ENCODE measurements at regions not wholly inside any gene's neighbourhood (a gene's known extent, or its start where the extent isn't known, plus 50 kb on each side); places are given as distances from the start of the nearest gene placed in this dataset.

DNA sequence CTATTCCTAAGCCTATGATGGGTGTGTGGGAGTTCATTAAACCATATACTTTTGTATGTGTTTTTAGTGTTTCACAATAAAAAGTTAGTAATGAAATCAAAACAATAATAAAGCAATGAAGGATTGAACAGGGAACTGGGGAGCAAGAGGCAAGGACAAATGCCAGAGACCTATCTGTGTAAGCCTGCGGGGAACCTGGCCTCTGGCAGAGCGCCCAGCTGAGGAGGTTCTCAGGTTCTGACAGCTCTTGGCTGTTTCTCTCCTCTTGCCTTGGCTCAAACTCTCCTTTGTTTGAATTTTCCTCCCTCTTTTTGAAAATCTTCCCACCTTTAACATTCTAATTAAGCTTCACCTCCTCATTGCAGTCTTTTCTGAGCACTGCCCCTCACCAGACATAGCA lies 200.0 kb upstream of the NCKAP5 start:
- DNase-seq (ENCODE audit: low spot score), result no peak

DNA sequence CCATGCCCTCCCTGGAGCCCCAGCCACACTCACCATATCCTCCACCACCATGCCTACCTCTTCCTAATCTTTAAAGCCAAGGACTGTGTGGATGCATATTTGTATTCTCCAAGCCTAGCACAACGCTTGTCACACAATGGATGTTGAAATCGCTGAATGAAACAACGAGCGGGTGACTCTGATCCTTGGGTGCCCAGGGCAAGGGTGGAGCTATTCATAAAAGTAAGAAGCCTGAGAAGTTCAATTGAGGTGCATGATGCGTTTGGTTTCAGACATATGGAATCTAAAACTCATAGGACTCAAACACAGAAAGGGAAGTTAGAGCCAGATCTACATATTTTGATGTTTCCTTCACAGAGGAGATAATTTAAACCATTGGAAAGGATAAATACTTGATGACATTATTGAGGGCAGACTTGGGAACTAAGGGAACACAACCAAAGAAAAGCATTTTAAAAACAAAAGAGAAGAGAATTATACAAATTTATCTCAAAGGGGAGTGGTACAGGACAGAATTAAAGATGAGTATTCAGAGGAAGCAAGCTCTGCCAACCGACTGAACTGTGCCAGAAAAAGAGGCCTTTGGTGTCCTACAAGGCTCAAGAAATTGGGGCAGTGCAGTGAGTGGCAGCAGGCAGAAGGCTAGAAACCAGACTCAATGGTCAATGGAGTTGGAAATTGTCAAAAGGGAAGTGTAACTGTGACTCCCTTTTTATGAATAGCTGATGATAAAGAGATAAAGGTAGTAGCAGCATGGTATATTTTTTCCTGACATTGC lies 200.6 kb upstream of the NCKAP5 start:
- DNase-seq (ENCODE audit: low spot score), result no peak

DNA sequence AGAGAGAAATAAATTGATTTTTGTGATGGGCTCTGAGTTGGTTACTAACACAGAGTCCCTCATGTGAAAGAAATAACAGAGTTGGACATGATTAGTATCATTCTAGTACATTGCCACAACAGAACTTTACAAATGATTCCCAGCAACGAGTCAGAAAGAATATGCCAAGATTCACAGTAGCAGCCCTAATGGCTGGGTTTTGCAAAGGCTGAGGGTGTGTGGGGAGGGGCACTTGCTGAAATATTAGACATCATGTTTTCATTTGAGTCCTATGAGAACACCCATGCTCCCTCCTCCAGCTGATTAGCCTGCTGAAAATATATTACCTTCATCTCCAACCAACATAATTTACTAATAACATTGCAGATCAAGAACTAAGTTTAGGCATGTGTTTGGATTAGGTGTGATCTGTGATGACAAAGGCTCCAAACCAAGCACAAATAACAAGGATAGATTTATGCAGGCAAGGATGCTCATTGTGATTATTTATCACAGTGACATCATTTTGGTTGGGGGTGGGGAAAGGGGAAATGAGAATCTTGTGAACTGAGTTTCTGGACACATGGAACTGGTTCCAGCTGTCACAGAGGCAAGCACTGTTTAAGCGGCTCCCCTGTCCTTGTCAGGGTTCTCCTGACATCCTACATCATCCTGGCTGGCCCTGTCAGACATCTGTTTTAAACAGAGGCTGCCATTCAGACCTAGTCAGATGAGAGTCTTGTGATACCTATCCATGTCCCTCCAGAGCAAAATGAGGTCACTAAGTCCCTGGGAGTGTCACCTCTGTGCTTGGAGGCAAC lies 205.8 kb upstream of the NCKAP5 start:
- no peak for DNase-seq (ENCODE audit: low spot score)

DNA sequence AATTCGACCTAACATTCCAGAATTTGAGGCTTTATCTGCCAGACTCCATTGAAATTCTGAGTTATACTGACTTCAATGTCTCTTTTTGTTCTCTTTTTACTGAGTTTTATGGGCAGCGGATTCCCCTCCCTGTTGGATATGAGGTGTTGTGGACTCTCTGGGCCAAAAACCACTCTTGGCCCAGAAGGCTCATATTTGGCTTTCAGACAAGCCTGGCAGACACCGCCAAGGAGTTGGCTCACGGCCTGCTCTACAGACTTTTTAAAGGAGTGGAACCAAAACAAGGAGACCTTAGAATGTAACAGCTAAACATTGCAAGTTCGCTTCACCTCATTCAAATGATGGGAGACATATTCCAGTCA lies 206.4 kb upstream of the NCKAP5 start:
- no peak for DNase-seq (ENCODE audit: low spot score)

DNA sequence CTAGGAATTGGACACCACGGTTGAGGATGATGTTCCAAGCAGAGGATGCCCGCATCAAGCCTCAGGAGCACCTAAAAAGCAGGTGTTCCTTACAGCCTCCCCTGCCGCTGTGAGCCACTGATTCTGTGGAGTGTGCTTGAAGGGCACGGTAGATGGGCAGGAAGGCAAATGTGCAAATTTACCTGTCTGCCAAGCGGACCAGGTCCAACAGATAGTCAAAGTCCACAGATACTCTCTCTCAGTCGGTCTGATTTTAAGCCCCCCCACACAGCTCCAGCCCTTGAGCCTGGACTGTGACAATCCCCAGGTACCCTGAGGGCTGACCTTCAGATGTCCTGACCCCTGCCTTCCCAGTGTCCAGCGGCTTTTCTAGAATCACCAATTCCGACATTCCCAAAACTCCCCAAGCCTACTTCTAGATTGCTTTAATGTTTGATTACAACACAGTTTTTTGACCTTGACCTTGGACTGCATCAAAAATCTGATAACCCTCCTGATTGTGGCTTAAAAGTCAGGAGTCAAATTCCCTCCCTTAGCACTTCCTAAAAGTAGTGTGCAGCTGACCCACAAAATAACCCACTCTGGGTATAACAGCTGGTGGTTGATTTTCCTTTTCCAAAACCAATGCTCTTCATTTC lies 208.8 kb upstream of the NCKAP5 start:
- DNase-seq (ENCODE audit: low spot score), result no peak

DNA sequence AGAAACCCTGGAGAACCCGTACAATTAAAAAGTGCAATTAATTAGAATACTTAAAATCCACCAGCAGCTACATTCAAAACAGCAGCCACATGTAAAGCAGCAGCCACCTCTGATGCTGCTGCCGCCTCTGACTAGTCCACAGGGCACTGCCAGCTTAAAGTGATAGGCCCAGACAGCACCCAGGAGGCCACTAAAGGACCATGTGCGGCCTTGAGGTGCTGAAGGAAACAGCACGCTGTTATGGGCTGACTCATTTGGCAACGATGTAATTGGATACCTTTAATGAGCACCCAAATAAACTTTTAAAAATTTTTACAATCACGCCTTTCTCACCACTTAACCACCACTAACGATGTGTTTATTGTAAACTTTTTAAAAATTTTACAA lies 209.3 kb upstream of the NCKAP5 start:
- no peak for DNase-seq (ENCODE audit: low spot score)

DNA sequence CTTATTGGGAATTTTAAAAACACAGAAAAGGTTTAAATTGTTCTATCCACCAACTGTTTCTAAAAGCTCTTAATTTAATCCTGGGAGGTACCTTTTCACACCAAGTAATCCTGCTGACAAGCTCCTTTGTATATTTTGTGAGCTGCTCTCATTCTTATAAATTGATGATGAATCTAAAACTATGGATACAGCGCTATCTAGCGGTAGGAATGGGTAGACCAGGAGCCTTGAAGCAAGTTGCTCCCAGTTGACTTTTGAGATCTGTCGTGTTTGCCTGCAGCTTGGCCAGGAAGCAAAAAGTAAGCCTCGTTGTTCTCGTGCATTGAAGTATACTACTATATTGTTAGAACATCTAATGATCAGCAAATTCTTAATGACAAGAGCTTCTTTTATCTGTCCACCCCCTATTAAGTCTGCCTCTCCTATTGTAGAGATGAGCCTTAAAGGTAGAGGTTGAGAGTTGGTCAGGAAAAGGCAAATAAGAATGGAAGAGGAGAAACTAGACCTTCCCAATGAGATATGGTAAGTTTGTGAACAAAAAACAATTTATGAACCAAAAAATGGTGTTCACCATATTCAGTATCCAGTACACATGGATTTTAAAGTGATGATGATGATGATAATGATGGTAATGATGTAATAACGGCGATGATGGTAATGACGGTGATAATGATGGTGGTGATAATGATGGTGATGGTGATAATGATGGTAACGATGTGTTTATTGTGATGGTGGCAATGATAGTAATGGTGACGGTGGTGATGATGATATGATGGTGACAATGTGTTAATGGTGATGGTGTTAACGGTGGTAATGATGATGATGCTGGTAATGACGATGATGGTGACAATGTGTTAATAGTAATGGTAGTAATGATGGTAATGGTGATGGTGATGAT lies 212.1 kb upstream of the NCKAP5 start:
- DNase-seq (ENCODE audit: low spot score), result no peak

DNA sequence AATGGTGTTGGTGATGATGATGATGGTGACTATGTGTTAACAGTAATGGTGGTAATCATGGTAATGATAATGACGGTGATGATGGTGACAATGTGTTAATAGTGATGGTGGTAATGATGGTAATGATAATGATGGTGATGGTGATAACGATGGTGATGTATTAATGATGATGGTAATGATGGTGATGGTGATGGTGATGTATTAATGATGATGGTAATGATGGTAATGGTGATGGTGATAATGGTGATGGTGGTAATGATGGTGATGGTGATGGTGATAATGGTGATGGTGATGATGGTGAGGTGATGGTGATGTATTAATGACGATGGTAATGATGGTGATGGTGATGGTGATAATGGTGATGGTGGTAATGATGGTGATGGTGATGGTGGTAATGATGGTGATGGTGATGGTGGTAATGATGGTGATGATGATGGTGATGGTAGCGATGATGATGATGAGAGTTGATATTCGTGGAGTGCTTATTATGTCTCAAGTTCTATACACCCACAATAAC lies 212.8 kb upstream of the NCKAP5 start:
- DNase-seq (ENCODE audit: low spot score), result no peak

DNA sequence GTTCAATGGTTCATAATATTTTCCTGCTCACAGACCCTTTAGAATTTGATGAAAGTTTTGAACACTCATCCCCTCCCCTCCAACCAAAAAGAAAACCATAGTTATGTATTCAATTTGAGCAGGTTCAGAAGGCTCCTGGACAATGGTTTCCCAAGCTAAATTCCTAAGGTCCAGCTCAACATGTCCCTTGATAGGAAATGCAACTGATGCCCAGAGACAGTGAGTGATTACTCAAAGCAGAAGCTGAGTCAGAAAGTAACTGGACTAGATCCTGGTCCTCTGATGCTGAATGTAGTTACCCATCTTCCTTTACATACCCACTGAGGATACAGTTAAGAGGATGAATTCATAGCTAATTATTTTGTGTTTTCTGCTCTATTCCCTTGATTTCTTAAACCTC lies 218.9 kb upstream of the NCKAP5 start:
- DNase-seq (ENCODE audit: low spot score), result no peak

DNA sequence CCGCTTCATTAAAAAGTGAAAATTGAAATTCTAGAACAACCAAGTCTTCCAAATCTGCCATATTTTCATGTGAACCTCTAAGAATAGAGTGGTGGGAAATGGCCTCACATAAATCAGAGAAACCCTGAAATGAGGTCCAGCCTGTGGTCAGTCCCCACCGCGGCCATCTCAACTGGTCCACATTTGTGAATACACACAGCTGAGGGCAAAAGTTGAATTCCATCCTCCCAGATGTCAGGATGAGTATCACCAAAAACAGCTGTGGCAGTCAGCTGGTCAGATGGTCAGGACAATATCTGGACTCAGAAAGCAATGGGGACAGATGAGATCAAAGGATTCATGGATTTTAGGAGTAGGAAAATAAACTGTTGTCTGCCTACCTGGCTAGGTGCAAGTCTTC lies 219.4 kb upstream of the NCKAP5 start:
- DNase-seq (ENCODE audit: low spot score), result no peak

DNA sequence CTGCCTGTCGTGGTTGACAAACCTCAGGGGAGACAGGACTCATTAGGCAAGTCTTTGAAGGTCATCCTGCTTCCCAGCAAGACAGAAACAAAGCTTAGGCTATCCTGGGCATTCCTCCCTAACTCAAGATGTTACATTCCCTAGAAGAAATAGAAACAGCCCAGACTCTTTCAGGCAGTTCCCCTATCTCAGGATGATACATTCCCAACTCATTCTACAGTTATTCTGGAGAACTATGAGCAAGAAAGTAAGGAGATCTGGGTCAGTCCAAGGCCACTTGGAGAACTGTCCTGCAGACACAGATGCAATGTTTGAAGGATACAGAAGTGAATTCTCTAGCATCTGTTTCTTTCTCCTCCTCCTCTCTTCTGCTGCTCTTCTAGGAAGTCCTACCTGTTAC lies 220.1 kb upstream of the NCKAP5 start:
- DNase-seq (ENCODE audit: low spot score), result no peak

DNA sequence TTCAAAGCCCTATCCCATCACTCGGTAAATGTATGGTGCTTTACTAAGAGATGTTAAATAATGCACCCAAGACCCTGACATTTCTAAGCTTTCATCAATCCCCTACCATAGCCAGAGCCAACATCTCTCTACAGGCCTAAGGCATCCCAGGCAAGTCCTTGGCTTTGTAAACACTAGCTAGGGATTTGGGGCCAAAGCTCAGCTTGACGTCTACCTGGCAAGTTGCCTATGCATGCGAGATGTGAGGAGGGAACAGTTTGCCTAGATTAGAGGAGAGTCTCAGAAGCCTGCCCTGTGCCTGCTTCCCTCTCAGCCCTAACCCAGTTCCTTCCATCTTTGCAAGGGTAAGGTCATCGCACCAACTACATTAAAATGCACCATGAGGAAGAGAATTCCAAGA lies 221.5 kb upstream of the NCKAP5 start:
- no peak for DNase-seq (ENCODE audit: low spot score)

DNA sequence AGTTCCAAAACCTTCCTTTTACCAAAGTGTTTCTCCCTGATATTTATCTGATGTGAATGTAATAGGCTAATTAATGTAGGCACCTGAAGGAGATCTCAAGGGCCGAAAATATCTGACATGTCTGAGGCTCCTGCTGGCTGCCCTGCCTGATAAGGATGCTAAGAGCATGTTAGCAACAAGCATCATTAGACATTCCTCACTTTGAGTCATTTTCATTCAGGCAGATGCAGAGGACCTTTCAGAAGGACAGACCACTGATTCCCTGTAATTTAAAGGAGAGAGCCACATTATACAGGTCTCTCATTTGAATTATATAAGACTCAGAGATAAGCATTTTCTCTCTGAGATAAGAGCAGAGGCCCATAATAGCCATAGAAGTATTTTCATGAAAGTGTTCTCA lies 222.4 kb upstream of the NCKAP5 start:
- no peak for DNase-seq (ENCODE audit: low spot score)

DNA sequence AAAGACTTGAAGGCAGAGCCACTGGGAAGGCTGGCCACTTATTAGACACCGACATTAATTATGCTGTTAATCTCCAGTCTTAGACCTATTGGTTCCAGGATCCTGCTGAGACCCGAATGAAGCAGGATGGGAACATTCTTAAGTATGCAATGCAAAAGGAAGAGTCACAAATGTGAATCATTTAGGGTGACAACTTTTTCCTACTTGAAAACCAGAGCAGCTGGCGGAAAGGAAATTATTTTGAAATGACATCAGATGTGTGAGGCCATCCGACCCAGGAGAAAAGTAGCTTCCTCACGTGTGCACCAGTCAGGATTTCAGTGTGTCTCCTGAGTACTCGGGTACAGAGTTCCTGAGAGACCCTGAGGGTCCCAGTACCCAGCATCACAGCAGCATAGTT lies 222.9 kb upstream of the NCKAP5 start:
- no peak for DNase-seq (ENCODE audit: low spot score)

DNA sequence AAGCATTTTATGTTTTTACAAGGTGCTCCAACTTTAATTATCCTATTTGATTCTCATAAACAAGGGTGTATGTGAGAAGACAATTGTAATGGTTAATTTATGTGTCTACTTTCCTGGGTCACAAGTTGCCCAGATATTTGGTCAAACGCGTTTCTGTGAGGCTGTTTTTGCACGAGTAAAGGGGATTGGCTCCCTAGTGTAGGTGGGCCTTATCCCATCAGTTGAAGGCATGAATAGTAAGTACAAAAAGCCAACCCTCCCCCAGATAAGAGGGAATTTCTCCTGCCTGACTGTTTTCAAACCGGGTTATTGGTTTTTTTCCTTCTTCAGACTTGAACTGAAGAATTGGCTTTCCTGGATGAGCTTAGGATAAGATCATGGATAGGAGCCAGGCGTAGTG lies 224.0 kb upstream of the NCKAP5 start:
- no peak for DNase-seq (ENCODE audit: low spot score)

DNA sequence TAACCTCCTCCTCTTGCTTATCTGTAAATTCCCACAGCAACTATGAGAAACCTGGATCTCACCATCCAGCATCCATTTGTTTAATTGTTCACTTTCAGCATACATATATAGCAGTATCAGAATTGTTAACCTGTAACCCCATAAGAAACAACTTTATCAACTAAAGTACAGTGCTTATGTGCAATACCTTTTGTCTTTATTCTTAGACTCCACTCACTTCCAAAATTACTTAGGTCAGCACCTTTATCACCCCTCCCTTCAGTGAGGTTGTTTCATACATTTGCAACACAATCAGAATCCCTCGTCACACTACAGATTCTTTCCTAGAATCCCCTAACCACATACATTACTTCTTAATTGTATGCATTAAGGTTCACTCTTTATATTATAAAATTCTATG lies 225.9 kb upstream of the NCKAP5 start:
- no peak for DNase-seq (ENCODE audit: low spot score)

DNA sequence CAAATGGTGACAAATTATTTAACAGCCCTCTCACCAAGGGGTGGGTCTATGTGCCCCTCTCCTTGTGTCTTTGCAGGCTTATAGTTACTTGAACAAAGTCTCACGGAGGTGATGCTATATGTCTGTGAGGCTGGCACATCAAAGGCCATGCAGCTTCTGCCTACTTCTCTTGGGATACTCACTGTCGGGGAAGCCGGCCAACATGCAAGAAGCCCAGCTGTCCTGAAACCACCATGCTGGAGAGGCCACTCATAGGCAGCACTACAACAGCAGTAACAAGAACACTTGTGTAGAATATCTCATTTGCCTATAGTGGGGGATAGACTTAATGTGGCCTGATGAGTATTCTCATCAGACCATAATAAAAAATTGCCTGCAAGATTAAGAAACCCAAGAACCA lies 233.7 kb upstream of the NCKAP5 start:
- no peak for DNase-seq (ENCODE audit: low spot score)

DNA sequence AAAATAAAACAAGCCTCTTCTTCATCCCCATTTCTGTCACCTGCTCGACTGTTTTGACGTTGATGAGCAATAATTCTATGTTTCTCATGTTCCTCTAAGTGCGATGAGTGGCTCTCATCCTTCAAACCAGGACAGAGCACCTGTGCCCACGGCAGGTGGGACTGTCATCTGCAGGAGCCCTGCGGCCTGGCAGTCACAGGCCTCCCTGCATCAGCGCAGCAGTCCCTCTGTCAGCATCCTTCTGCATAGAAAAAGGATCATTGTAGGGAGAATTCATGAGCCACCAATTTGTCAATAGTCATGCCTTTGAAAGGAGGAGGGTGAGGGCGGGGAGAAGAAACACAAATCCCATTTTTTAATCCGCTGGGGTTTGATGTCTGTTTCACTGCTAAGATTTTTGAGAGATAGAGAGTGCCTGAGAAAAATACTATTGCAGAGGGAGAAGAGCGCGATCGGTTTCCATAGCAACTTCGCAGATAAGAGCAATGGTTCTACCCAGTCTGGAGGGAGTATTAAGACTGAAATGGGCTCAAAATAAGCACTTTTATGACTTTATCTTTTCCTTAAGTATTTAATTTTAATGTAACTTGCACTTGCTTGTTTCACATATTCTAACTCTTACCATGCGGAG lies 234.3 kb upstream of the NCKAP5 start:
- DNase-seq (ENCODE audit: low spot score), result no peak

DNA sequence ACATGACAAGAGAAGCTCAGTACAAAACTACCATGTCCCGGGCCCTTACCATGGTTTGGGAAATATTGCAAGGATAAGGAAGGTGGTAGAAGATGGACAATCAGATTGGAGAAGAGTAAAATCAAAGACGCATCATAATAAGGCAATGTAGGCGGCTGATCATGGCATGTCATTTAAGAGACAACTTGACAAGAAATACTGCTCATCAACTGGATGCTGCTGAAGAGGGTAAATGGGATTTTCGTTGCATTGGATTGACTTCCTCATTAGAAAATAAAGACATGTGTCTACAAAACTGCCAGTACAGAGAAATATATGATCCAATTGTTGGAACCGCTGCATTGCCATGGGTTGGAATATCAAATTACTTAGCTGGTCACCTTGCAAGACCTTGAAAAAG lies 238.3 kb upstream of the NCKAP5 start:
- DNase-seq (ENCODE audit: low spot score), result no peak

DNA sequence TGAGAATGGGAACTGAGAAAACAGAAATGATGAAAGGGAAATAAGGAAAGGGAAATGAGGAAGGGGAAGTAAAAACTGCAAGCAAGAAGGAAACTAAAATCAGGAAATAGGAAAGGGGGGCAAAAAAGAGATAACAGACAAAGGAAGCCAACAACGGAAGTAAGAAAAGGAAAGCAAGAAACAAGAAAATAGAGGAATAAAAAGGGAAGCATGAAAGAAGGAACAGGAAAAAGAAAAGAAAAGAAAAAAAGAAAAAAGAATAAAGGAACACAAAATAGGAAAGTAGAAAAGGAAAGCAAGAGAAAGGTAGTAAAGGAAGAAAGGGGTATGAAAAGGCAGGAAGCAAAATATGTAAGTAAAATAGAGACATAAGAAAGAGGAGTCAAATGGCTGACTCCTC lies 241.2 kb upstream of the NCKAP5 start:
- no peak for DNase-seq (ENCODE audit: low spot score)

DNA sequence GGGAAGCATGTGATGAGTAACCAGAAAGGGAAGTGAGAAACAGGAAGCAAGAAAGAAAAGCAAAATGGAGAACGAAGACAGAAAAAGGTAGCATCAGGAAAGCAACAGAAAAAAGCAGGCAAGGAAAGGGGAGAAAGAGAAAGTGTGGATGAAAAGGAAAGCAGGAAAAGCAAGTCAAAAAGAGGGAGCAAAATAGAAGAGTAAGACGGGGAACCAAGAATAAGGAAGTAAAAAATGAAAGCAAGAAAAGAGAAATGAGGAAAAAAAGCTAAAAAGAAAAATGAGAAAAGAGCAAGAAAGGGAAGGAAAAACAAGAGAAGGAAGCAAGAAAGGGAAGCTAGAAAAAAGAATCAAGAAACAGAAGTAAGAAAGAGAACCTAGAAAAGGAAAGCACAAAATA lies 242.3 kb upstream of the NCKAP5 start:
- DNase-seq (ENCODE audit: low spot score), result no peak
